NCI-H1694 treated with DMSO at 0.1 percent for 48 hours (cell line): ENCODE measurements at regions not wholly inside any gene's neighbourhood (a gene's known extent, or its start where the extent isn't known, plus 50 kb on each side); places are given as distances from the start of the nearest gene placed in this dataset.
"Not testable (repeated sequence)": the region's sequence is repeated elsewhere in the genome, so short reads cannot be mapped to it uniquely, and the experiment has no call there.

Source experiments
- DNase-seq: peaks from one replicate; lab custom pipeline; 2025; lab: John Stamatoyannopoulos, UW

GRCh38 chr10:28130267-28130666 is 131.4 kb upstream of the ODAD2 start:
- DNase-seq, result no peak

- DNase-seq, result no peak
Observed at GRCh38 chr10:28127881-28128280, 129.0 kb upstream of the ODAD2 start.

- DNase-seq, result no peak
Observed at GRCh38 chr10:28125701-28126100, 126.8 kb upstream of the ODAD2 start.

GRCh38 chr10:28120795-28121194 is 121.9 kb upstream of the ODAD2 start:
- DNase-seq, result no peak

- DNase-seq, result no peak
Observed at GRCh38 chr10:28120043-28120749, 121.3 kb upstream of the ODAD2 start.

- no peak for DNase-seq
Observed at GRCh38 chr10:28118985-28119628, 120.2 kb upstream of the ODAD2 start.

- no peak for DNase-seq
Observed at GRCh38 chr10:28113202-28113601, 114.3 kb upstream of the ODAD2 start.

- no peak for DNase-seq
Observed at GRCh38 chr10:28111712-28112111, 112.8 kb upstream of the ODAD2 start.

- DNase-seq, result no peak
Observed at GRCh38 chr10:28105561-28105960, 106.7 kb upstream of the ODAD2 start.

GRCh38 chr10:28097633-28098032 is 98.8 kb upstream of the ODAD2 start:
- DNase-seq, result no peak

GRCh38 chr10:28095791-28096378 is 97.0 kb upstream of the ODAD2 start:
- DNase-seq, result no peak

GRCh38 chr10:28094121-28094520 is 95.2 kb upstream of the ODAD2 start:
- no peak for DNase-seq

- no peak for DNase-seq
Observed at GRCh38 chr10:28091913-28092312, 93.0 kb upstream of the ODAD2 start.

GRCh38 chr10:28090506-28090905 is 91.6 kb upstream of the ODAD2 start:
- DNase-seq, result no peak

GRCh38 chr10:28089467-28089866 is 90.6 kb upstream of the ODAD2 start:
- no peak for DNase-seq

GRCh38 chr10:28087661-28088351 is 88.9 kb upstream of the ODAD2 start:
- no peak for DNase-seq

- not testable (repeated sequence) for DNase-seq
Observed at GRCh38 chr10:28085760-28086159, 86.9 kb upstream of the ODAD2 start.

- DNase-seq, result no peak
Observed at GRCh38 chr10:28082885-28083284, 84.0 kb upstream of the ODAD2 start.

- DNase-seq, result no peak
Observed at GRCh38 chr10:28082316-28082715, 83.4 kb upstream of the ODAD2 start.

- DNase-seq, result no peak
Observed at GRCh38 chr10:28077889-28078288, 79.0 kb upstream of the ODAD2 start.

- no peak for DNase-seq
Observed at GRCh38 chr10:28075424-28075823, 76.5 kb upstream of the ODAD2 start.

GRCh38 chr10:28072573-28072972 is 73.7 kb upstream of the ODAD2 start:
- no peak for DNase-seq
